NCI-H2081 treated with DMSO at 0.1 percent for 48 hours (cell line): ENCODE measurements at regions not wholly inside any gene's neighbourhood (a gene's known extent, or its start where the extent isn't known, plus 50 kb on each side); places are given as distances from the start of the nearest gene placed in this dataset.

Experiments
- DNase-seq: peaks from one replicate; lab custom pipeline; 2025; lab: John Stamatoyannopoulos, UW

GRCh38 chr6:4587171-4587570 is 189.0 kb upstream of the CDYL start:
- DNase-seq, result no peak

GRCh38 chr6:4586469-4586859 is 189.7 kb upstream of the CDYL start:
- no peak for DNase-seq

- DNase-seq, result no peak
Observed at GRCh38 chr6:4585682-4586468, 190.3 kb upstream of the CDYL start.

GRCh38 chr6:4584801-4585200 is 191.4 kb upstream of the CDYL start:
- DNase-seq, result no peak

- DNase-seq, result no peak
Observed at GRCh38 chr6:4582506-4583417, 193.4 kb upstream of the CDYL start.

- DNase-seq, result no peak
Observed at GRCh38 chr6:4581468-4582385, 194.5 kb upstream of the CDYL start.

GRCh38 chr6:4580361-4580760 is 195.8 kb upstream of the CDYL start:
- no peak for DNase-seq

GRCh38 chr6:4577406-4577805 is 198.8 kb upstream of the CDYL start:
- DNase-seq, result no peak

- no peak for DNase-seq
Observed at GRCh38 chr6:4575714-4576113, 200.5 kb upstream of the CDYL start.

GRCh38 chr6:4574007-4574406 is 202.2 kb upstream of the CDYL start:
- DNase-seq, result no peak

GRCh38 chr6:4571011-4571410 is 205.2 kb upstream of the CDYL start:
- no peak for DNase-seq

- DNase-seq, result no peak
Observed at GRCh38 chr6:4568138-4568537, 208.1 kb upstream of the CDYL start.

GRCh38 chr6:4567141-4567540 is 209.1 kb upstream of the CDYL start:
- DNase-seq, result no peak

- DNase-seq, result no peak
Observed at GRCh38 chr6:4565301-4566250, 210.6 kb upstream of the CDYL start.

- DNase-seq, result no peak
Observed at GRCh38 chr6:4564801-4565271, 211.4 kb upstream of the CDYL start.

GRCh38 chr6:4563877-4564276 is 212.3 kb upstream of the CDYL start:
- no peak for DNase-seq

GRCh38 chr6:4563156-4563555 is 213.0 kb upstream of the CDYL start:
- DNase-seq, result no peak

- DNase-seq, result no peak
Observed at GRCh38 chr6:4561773-4562400, 214.3 kb upstream of the CDYL start.

- no peak for DNase-seq
Observed at GRCh38 chr6:4561078-4561435, 215.1 kb upstream of the CDYL start.
